Body of pancreas (tissue), 4 donors: ENCODE measurements at regions not wholly inside any gene's neighbourhood (a gene's known extent, or its start where the extent isn't known, plus 50 kb on each side); places are given as distances from the start of the nearest gene placed in this dataset.

Experiments
- ATAC-seq: fragments of 150-250 bp; one replicate; pipeline ENCODE4 v1.9.1; 2016
- DNase-seq, 4 donors: peaks; one replicate each; pipeline ENCODE4 v3.0.0-alpha.2; 2019
- H3K27ac ChIP-seq, 4 donors: fragments of 200-600 bp; sonication (generic); 1 replicate in 3 of 4; 2 replicates in 1 of 4; pipeline versions ENCODE4 v1.5.1 to v1.6.1; 2016 to 2019; ENCODE audit warnings: mild to moderate bottlenecking in 1 of 4, mixed read lengths in 1 of 4, moderate library complexity in 1 of 4
- H3K27me3 ChIP-seq, 2 donors: fragments of 200-600 bp; sonication (generic); one replicate each; pipeline ENCODE4 v1.6.0; 2016; ENCODE audit warnings: mild to moderate bottlenecking in 1 of 2
- H3K36me3 ChIP-seq, 2 donors: fragments of 200-600 bp; sonication (generic); replicated peaks in 1 of 2; 2 replicates each; pipeline ENCODE4 v1.5.1; 2016; ENCODE audit warnings: low read depth in 2 of 2; ENCODE audit not compliant: insufficient read depth in 1 of 2
- H3K4me1 ChIP-seq: fragments of 200-600 bp; sonication (generic); one replicate; pipeline ENCODE4 v1.6.0; 2016
- H3K4me3 ChIP-seq, 2 donors: fragments of 200-600 bp; sonication (generic); 1 replicate in 1 of 2; 2 replicates in 1 of 2; pipeline ENCODE4 v1.5.1; 2016 to 2019
- H3K9me3 ChIP-seq, 3 donors: fragments of 200-600 bp; sonication (generic); 1 replicate in 2 of 3; 2 replicates in 1 of 3; pipeline ENCODE4 v1.5.1; 2016
- POLR2A ChIP-seq, 3 donors: fragments of 450-650 bp; IDR thresholded peaks; one replicate each; pipeline ENCODE4 v1.6.1; 2016; ENCODE audit warnings: antibody characterized with exemption in 3 of 3, mild to moderate bottlenecking in 2 of 3
- WGBS, 2 donors: methylation state at CpG; one replicate each; pipeline ENCODE4 v1.1.5; 2017; 5-methylcytosine and 5-hydroxymethylcytosine counted together
- intact Hi-C: fragments of 100-400 bp; cut with DNase I; formaldehyde crosslinking; loops from one replicate; pipeline ENCODE4 v1.15.1; 2023
- TF ChIP-seq, protein P1 (sequence below), 7 experiments: fragments of 450-650 bp in 4 of 7; fragments of 200-600 bp in 3 of 7; sonication (generic) in 3 of 7; IDR thresholded peaks; one replicate each; pipeline ENCODE4 v1.5.1; 2016 to 2019; ENCODE audit warnings: antibody characterized with exemption in 7 of 7

DNA sequence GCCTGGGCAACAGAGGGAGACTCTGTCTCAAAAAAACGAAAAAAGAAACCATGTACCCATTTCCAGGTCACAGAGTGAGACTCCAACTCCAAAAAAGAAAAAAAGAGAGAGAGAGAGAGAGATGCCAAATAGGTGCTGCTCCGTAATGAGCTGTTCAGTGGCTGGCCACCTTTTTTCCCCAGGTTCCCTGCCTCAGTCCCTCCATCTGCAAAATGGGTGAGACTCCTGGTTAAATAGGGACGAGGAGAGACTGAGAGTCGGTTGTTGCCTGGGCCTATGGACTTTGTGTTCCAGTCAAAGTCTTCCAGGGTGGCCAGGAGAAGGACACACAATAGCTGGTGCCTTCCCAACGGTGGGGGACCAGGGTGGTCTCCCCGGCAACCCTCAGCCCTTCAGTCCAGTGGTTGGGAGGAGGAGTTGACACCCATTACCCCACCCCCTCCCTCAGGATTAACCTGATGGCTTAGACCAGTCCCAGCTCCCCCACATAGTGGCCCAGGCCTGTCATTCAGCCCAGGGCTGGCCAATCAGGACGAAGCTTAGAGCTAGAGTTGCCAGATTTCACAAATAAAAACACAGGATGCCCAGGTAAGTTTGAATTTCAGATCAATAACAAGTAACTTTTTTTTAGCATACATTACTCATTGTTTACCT is 258.2 kb downstream of the PARN start:
- no peak for DNase-seq
- no peaks in the 10 kb centered on the region for H3K4me1 ChIP-seq
- no peak for ATAC-seq
- no peak overlapping the region for H3K27ac ChIP-seq
- no peak overlapping the region for H3K4me3 ChIP-seq
- H3K36me3 ChIP-seq: no peaks in the 10 kb centered on the region
- H3K27me3 ChIP-seq: no peaks in the 10 kb centered on the region
- no peaks in the 10 kb centered on the region for H3K9me3 ChIP-seq
- intact Hi-C loops: no loop called here
- TF ChIP-seq, protein P1, sequence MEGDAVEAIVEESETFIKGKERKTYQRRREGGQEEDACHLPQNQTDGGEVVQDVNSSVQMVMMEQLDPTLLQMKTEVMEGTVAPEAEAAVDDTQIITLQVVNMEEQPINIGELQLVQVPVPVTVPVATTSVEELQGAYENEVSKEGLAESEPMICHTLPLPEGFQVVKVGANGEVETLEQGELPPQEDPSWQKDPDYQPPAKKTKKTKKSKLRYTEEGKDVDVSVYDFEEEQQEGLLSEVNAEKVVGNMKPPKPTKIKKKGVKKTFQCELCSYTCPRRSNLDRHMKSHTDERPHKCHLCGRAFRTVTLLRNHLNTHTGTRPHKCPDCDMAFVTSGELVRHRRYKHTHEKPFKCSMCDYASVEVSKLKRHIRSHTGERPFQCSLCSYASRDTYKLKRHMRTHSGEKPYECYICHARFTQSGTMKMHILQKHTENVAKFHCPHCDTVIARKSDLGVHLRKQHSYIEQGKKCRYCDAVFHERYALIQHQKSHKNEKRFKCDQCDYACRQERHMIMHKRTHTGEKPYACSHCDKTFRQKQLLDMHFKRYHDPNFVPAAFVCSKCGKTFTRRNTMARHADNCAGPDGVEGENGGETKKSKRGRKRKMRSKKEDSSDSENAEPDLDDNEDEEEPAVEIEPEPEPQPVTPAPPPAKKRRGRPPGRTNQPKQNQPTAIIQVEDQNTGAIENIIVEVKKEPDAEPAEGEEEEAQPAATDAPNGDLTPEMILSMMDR (IDR thresholded peaks at IDR 0.05): no peak
- no peak for TF ChIP-seq POLR2A (IDR thresholded peaks at IDR 0.05)
- 53 to 70% methylated on average over 5 to 7 of the region's 7 CpGs for WGBS, 2 donors

DNA sequence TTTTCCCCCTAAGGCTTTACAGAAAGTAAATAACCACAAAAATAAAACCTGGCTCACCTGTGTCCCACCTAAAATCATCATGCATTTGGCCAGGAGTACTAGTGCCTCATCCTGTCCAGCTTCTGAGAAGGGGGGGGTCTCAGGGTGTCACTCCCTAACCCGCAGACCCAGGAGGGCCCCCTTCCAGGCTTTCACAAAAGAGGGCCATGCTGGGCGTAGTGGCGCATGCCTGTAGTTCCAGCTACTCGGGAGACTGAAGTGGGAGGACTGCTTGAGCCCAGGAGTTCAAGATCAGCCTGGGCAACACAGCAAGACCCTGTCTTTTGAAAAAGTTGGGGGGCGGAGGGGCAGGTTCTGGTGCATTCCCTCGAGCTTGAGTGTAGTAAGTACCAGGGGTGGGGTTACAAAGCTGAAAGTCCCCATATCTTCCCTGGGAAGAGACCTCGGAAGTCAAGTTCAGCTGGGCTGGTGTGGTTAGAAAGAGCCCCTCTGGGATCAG is 259.3 kb downstream of the PARN start:
- H3K4me3 ChIP-seq: no peak overlapping the region
- DNase-seq (no peak), ATAC-seq (no peak)
- H3K27ac ChIP-seq: no peak overlapping the region
- TF ChIP-seq, protein P1 (IDR thresholded peaks at IDR 0.05): no peak
- no peak for TF ChIP-seq POLR2A (IDR thresholded peaks at IDR 0.05)
- no peaks in the 10 kb centered on the region for H3K27me3 ChIP-seq
- intact Hi-C loops: no loop called here
- no peaks in the 10 kb centered on the region for H3K9me3 ChIP-seq
- 69 to 73% methylated on average over 6 to 7 of the region's 7 CpGs for WGBS, 2 donors
- no peaks in the 10 kb centered on the region for H3K36me3 ChIP-seq
- H3K4me1 ChIP-seq: no peaks in the 10 kb centered on the region

DNA sequence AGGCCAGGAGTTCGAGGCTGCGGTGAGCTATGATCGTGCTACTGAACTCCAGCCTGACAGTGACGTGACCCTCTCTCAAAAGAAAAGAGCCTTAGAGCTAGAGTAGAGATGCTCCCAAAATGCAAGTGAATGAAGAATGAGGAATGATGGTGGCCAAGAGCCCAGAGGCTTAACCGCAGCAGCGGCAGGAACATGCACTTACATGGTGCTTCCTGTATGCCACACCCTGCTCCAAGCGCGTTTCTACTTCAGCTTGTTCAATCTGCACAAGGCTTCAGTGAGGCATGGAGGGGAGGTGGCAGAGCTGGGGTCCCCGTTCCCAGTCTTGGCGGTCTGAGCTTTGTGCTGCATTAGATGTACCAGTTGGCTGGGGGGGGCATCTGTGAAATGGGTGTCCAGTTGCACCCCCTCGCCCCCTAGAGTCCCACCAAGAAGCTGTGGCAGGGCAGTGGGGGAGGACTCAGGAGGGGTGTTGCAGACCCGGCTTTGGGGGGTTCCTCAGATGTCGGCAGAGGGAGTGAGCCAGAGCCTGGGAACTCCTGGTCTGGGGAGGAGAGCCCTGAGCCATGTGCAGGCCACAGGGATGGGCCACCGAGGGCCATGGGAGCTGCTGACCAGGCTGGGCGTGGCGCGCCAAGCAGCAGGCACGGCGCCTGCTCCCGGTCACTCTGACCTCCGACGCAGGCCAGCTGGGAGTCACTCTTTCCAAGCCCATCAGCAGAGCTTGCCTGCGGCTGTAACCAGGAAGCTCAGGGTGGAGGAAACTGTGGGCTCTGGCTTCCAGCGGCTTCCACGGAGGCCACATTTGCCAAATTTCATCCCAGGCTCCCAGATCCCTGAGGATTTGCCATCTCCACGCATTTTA is 260.1 kb downstream of the PARN start:
- no peak for DNase-seq
- no peak overlapping the region for H3K4me3 ChIP-seq
- H3K27ac ChIP-seq: no peak overlapping the region
- intact Hi-C loops: no loop called here
- no peaks in the 10 kb centered on the region for H3K27me3 ChIP-seq
- no peaks in the 10 kb centered on the region for H3K36me3 ChIP-seq
- no peak for ATAC-seq
- WGBS, 2 donors: 77 to 80% methylated on average over 21 to 26 of the region's 26 CpGs
- no peak for TF ChIP-seq POLR2A (IDR thresholded peaks at IDR 0.05)
- TF ChIP-seq, protein P1 (IDR thresholded peaks at IDR 0.05): no peak
- H3K9me3 ChIP-seq: no peaks in the 10 kb centered on the region
- H3K4me1 ChIP-seq: no peaks in the 10 kb centered on the region

DNA sequence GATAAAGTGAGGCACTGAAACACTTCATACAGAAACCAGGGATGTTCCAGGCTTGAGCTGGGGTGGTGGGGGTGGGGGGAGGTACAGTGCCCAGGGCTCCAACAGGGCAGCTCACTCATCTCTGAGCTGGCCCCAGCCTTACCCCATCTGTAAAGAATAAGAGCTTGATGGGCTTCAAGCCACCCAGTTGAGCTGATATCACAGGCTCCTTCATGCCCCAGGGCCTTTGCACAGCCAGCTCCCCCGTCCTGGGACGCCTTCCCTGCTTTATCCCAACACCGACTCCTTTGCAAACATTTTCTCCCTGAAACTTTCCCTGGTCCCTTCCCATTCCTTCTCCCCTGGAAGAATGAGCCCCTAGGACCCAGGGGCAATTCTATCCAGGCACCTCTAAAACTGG is 261.7 kb downstream of the PARN start:
- H3K4me1 ChIP-seq: peaks cover 4% of the 10 kb centered on the region
- intact Hi-C loops: no loop called here
- ATAC-seq (no peak), DNase-seq (no peak)
- no peaks in the 10 kb centered on the region for H3K36me3 ChIP-seq
- H3K9me3 ChIP-seq: no peaks in the 10 kb centered on the region
- H3K27ac ChIP-seq: no peak overlapping the region
- H3K27me3 ChIP-seq: no peaks in the 10 kb centered on the region
- 88 to 95% methylated on average over 3 of the region's 3 CpGs for WGBS, 2 donors
- H3K4me3 ChIP-seq: no peak overlapping the region
- TF ChIP-seq, protein P1 (IDR thresholded peaks at IDR 0.05): no peak
- TF ChIP-seq POLR2A (IDR thresholded peaks at IDR 0.05): no peak
